GM12878 (cell line): ENCODE measurements at regions not wholly inside any gene's neighbourhood (a gene's known extent, or its start where the extent isn't known, plus 50 kb on each side); places are given as distances from the start of the nearest gene placed in this dataset.

Experiments used
- ATAC-seq: fragments of 200-7000 bp; cut with Tn5 transposase; 3 replicates; pipeline ENCODE4 v1.9.1; 2020; ENCODE audit warnings: mild to moderate bottlenecking, moderate library complexity
- BruUV-seq: library from RNA; stranded (reverse); fragments of 400-500 nt; replicated peaks from 2 replicates; lab custom pipeline; 2021; lab: Mats Ljungman, UMichigan
- CTCF ChIA-PET: fragments of 300-600 bp; sonication (Branson Sonifier 250); formaldehyde crosslinking; extraction: SDS; loops from one replicate; lab custom pipeline; 2021; ENCODE audit warnings: inconsistent platforms; lab: Yijun Ruan, JAX
- POLR2A ChIA-PET: fragments of 350-600 bp; formaldehyde crosslinking; extraction: SDS; loops from one replicate; lab custom pipeline; 2021; ENCODE audit warnings: inconsistent platforms; lab: Charles Lee
- RAD21 ChIA-PET: fragments of 300-600 bp; sonication (Branson Sonifier 250); formaldehyde crosslinking; loops from one replicate; lab custom pipeline; 2023; ENCODE audit warnings: antibody characterized with exemption; ENCODE audit not compliant: unreplicated experiment; lab: Charles Lee
- SMC1A ChIA-PET: fragments of 300-600 bp; sonication (Branson Sonifier 250); formaldehyde crosslinking; loops from one replicate; lab custom pipeline; 2023; ENCODE audit not compliant: unreplicated experiment, uncharacterized antibody; lab: Charles Lee
- DNase-seq: peaks from one replicate; pipeline ENCODE4 v3.0.0-alpha.2; 2011; ENCODE audit warnings: low read depth, low spot score
- FAIRE-seq: peaks from 3 replicates; lab custom pipeline; 2011; peaks lifted over from hg19 to GRCh38; lab: Jason Lieb, UNC
- H2AFZ ChIP-seq: 2 replicates; pipeline ENCODE4 v1.6.0; 2011; ENCODE audit warnings: low read depth, low read length, control low read depth; ENCODE audit not compliant: control insufficient read depth
- H3K27ac ChIP-seq: 2 replicates; pipeline ENCODE4 v1.5.1; 2011; ENCODE audit warnings: control low read depth; ENCODE audit not compliant: control insufficient read depth, insufficient read depth
- H3K27me3 ChIP-seq, 2 experiments: replicated peaks in 1 of 2; 2 replicates each; pipeline versions ENCODE4 v1.6.0 to v1.6.1; 2011; ENCODE audit warnings: low read length in 1 of 2; ENCODE audit not compliant: control insufficient read depth in 2 of 2, insufficient read depth in 2 of 2
- H3K36me3 ChIP-seq, 2 experiments: 2 replicates each; pipeline ENCODE4 v1.5.1; 2011; ENCODE audit warnings: low read length in 1 of 2; ENCODE audit not compliant: control insufficient read depth in 2 of 2, insufficient read depth in 2 of 2
- H3K4me1 ChIP-seq: 2 replicates; pipeline ENCODE4 v1.6.1; 2011; ENCODE audit warnings: mild to moderate bottlenecking, low read length, moderate library complexity, mixed read lengths; ENCODE audit not compliant: control insufficient read depth, insufficient read depth
- H3K4me2 ChIP-seq: 2 replicates; pipeline ENCODE4 v1.6.0; 2011; ENCODE audit warnings: control low read depth; ENCODE audit not compliant: control insufficient read depth, insufficient read depth
- H3K4me3 ChIP-seq: fragments of 200-600 bp; sonication (generic); 2 replicates; pipeline ENCODE4 v1.5.1; 2016
- H3K79me2 ChIP-seq: 2 replicates; pipeline ENCODE4 v1.6.0; 2011; ENCODE audit warnings: low read length; ENCODE audit not compliant: control insufficient read depth, insufficient read depth
- H3K9ac ChIP-seq: 2 replicates; pipeline ENCODE4 v1.8.0; 2011; ENCODE audit warnings: low read length, control low read depth, mixed read lengths; ENCODE audit not compliant: control insufficient read depth, insufficient read depth
- H3K9me3 ChIP-seq: replicated peaks from 3 replicates; pipeline ENCODE4 v1.5.1; 2011; ENCODE audit warnings: mild to moderate bottlenecking, low read length; ENCODE audit not compliant: control insufficient read depth, insufficient read depth
- H4K20me1 ChIP-seq: 2 replicates; pipeline ENCODE4 v1.6.0; 2011; ENCODE audit not compliant: control insufficient read depth, insufficient read depth
- CEBPZ ChIP-seq: fragments of 150-350 bp; IDR thresholded peaks from 2 replicates; pipeline ENCODE4 v1.6.1; 2016; ENCODE audit warnings: low read depth, low read length
- EGR1 ChIP-seq, 2 experiments: IDR thresholded peaks; 1 replicate in 1 of 2; 2 replicates in 1 of 2; pipeline ENCODE4 v1.6.1; 2011 to 2012; ENCODE audit warnings: low read depth in 2 of 2, low read length in 2 of 2, borderline replicate concordance in 1 of 2, mild to moderate bottlenecking in 1 of 2, moderate library complexity in 1 of 2
- MYC ChIP-seq: IDR thresholded peaks from 2 replicates; pipeline ENCODE4 v1.6.1; 2011; ENCODE audit warnings: mild to moderate bottlenecking, low read length, moderate library complexity, inconsistent platforms; ENCODE audit not compliant: insufficient read depth, insufficient replicate concordance, insufficient read length, severe bottlenecking
- RB1 ChIP-seq: fragments of 450-650 bp; formaldehyde crosslinking; IDR thresholded peaks from 2 replicates; pipeline ENCODE4 v1.6.1; 2017; ENCODE audit warnings: mild to moderate bottlenecking, borderline replicate concordance
- RUNX3 ChIP-seq: IDR thresholded peaks from 2 replicates; pipeline ENCODE4 v1.6.1; 2012; ENCODE audit warnings: low read length, inconsistent platforms
- SMAD5 ChIP-seq: IDR thresholded peaks from 2 replicates; pipeline ENCODE4 v1.6.1; 2016; ENCODE audit warnings: antibody characterized with exemption, low read depth
- SREBF1 ChIP-seq: IDR thresholded peaks from 2 replicates; pipeline ENCODE4 v1.6.1; 2012; ENCODE audit warnings: mild to moderate bottlenecking, low read length
- SUZ12 ChIP-seq: fragments of 200-600 bp; sonication (generic); IDR thresholded peaks from one replicate; pipeline ENCODE4 v1.6.1; 2018; ENCODE audit warnings: antibody characterized with exemption, mild to moderate bottlenecking; ENCODE audit not compliant: unreplicated experiment
- TCF12 ChIP-seq: IDR thresholded peaks from 2 replicates; pipeline ENCODE4 v1.6.1; 2011; ENCODE audit warnings: low read depth, mild to moderate bottlenecking, low read length
- TCF3 ChIP-seq: IDR thresholded peaks from 2 replicates; pipeline ENCODE4 v1.6.1; 2012; ENCODE audit warnings: low read depth, mild to moderate bottlenecking, low read length, borderline replicate concordance; ENCODE audit not compliant: insufficient read depth
- ZNF274 ChIP-seq: IDR thresholded peaks from one replicate; pipeline ENCODE4 v1.8.0; 2011; ENCODE audit not compliant: insufficient read length, insufficient read depth
- WGBS: methylation state at CpG from one replicate; pipeline ENCODE4 v1.1.6; 2016; ENCODE audit warnings: low lambda C conversion rate; ENCODE audit not compliant: insufficient replicate concordance, insufficient coverage; ENCODE audit errors: missing lambda C conversion rate; 5-methylcytosine and 5-hydroxymethylcytosine counted together
- in situ Hi-C: fragments of 300-500 bp; cut with MboI; formaldehyde crosslinking; loops from 9 replicates; pipeline ENCODE4 v1.14.3; 2018; ENCODE audit warnings: mixed read lengths
- intact Hi-C: fragments of 100-400 bp; cut with micrococcal nuclease; formaldehyde crosslinking; loops from one replicate; pipeline ENCODE4 v1.14.2; 2022; ENCODE audit not compliant: unreplicated experiment

- no peak overlapping the region for H3K27ac ChIP-seq
- no peak overlapping the region for H3K4me3 ChIP-seq
- peaks cover 0 to 4% of the 10 kb centered on the region in 2 experiments; a peak in 2 of 4 replicates for H3K27me3 ChIP-seq
- no peak overlapping the region for H3K4me2 ChIP-seq
- in situ Hi-C loops = no loop called here
- no peaks in the 10 kb centered on the region for H3K4me1 ChIP-seq
- ChIA-PET POLR2A (no interaction called here), RAD21 (no interaction called here), CTCF (interaction anchor here (0.6 kb wide), 1 partner anchor 100 kb away, joined by 3 read pairs; no protein-coding TSS in a partner anchor), SMC1A (no interaction called here)
- no peak for FAIRE-seq
- intact Hi-C loops = no loop called here
- H3K9me3 ChIP-seq = no peaks in the 10 kb centered on the region
- BruUV-seq = no TSS peak
- H3K79me2 ChIP-seq = no peaks in the 10 kb centered on the region
- no peak for ATAC-seq
- WGBS = 30% methylated on average over 4 of the region's 4 CpGs
- H3K36me3 ChIP-seq = no peaks in the 10 kb centered on the region
- no peaks in the 10 kb centered on the region for H4K20me1 ChIP-seq
- no peak overlapping the region for H3K9ac ChIP-seq
- TF ChIP-seq TCF3 (no peak), TCF12 (no peak), EGR1 (IDR thresholded peaks at IDR 0.05; ENCODE audit: borderline replicate concordance in 1 of 2, low read depth in 2 of 2, low read length in 2 of 2) (no peak), CEBPZ (no peak), MYC (no peak), RUNX3 (no peak), SMAD5 (no peak), RB1 (no peak), SREBF1 (no peak), ZNF274 (no peak), SUZ12 (no peak)
- no peak for DNase-seq
- H2AFZ ChIP-seq = no peak overlapping the region
Measured at GRCh38 chr1:115544131-115544530, 97.6 kb upstream of the VANGL1 start.
